IMR-90 (cell line): ENCODE measurements at regions not wholly inside any gene's neighbourhood (a gene's known extent, or its start where the extent isn't known, plus 50 kb on each side); places are given as distances from the start of the nearest gene placed in this dataset.

ENCODE experiments used
- ATAC-seq: fragments of 200-7000 bp; cut with Tn5 transposase; 2 replicates; pipeline ENCODE4 v1.9.1; 2020; ENCODE audit warnings: low read depth, mild to moderate bottlenecking, moderate library complexity
- BruUV-seq: library from RNA; stranded (reverse); fragments of 400-500 nt; replicated peaks from 2 replicates; lab custom pipeline; 2021; lab: Mats Ljungman, UMichigan
- CTCF ChIA-PET: fragments of 300-600 bp; formaldehyde crosslinking; extraction: SDS; loops from one replicate; lab custom pipeline; 2021; ENCODE audit warnings: antibody characterized with exemption; lab: Yijun Ruan, JAX
- POLR2A ChIA-PET: fragments of 300-600 bp; sonication (Branson Sonifier 250); formaldehyde crosslinking; loops from one replicate; lab custom pipeline; 2022; ENCODE audit warnings: antibody characterized with exemption; ENCODE audit not compliant: unreplicated experiment; lab: Charles Lee
- DNase-seq: peaks from one replicate; pipeline ENCODE4 v3.0.0; 2013
- H2AFZ ChIP-seq: replicated peaks from 2 replicates; pipeline ENCODE3; 2013; ENCODE audit warnings: low read length, mild to moderate bottlenecking; ENCODE audit not compliant: poor library complexity
- H2AK5ac ChIP-seq: 2 replicates; pipeline ENCODE4 v1.6.1; 2013; ENCODE audit warnings: low read depth, low read length, inconsistent platforms
- H2AK9ac ChIP-seq: replicated peaks from 2 replicates; pipeline ENCODE3; 2013; ENCODE audit warnings: mild to moderate bottlenecking, low read depth, low read length, moderate library complexity; ENCODE audit not compliant: poor library complexity
- H2BK120ac ChIP-seq: 2 replicates; pipeline ENCODE4 v1.6.1; 2013; ENCODE audit warnings: low read depth, low read length, inconsistent platforms
- H2BK15ac ChIP-seq: 3 replicates; pipeline ENCODE4 v1.6.1; 2013; ENCODE audit warnings: low read depth, low read length, inconsistent platforms
- H2BK20ac ChIP-seq: 2 replicates; pipeline ENCODE4 v1.6.1; 2013; ENCODE audit warnings: low read depth, mild to moderate bottlenecking, inconsistent platforms, low read length, moderate library complexity
- H2BK5ac ChIP-seq: 2 replicates; pipeline ENCODE4 v1.6.1; 2013; ENCODE audit warnings: mild to moderate bottlenecking, low read depth, low read length, inconsistent platforms; ENCODE audit not compliant: poor library complexity, severe bottlenecking
- H3K14ac ChIP-seq: replicated peaks from 2 replicates; pipeline ENCODE4 v1.6.1; 2013; ENCODE audit warnings: low read depth, low read length, inconsistent platforms
- H3K18ac ChIP-seq: 2 replicates; pipeline ENCODE4 v1.6.1; 2013; ENCODE audit warnings: low read depth, low read length, control low read depth
- H3K23ac ChIP-seq: 2 replicates; pipeline ENCODE4 v1.6.1; 2013; ENCODE audit warnings: low read depth, low read length, inconsistent platforms
- H3K27ac ChIP-seq: 2 replicates; pipeline ENCODE4 v1.5.1; 2013; ENCODE audit warnings: mild to moderate bottlenecking, control low read depth, low read length; ENCODE audit not compliant: insufficient read depth
- H3K27me3 ChIP-seq: 2 replicates; pipeline ENCODE4 v1.6.1; 2013; ENCODE audit warnings: low read length; ENCODE audit not compliant: control insufficient read depth, insufficient read depth
- H3K36me3 ChIP-seq: 2 replicates; pipeline ENCODE4 v1.6.1; 2013; ENCODE audit warnings: low read length, mixed read lengths; ENCODE audit not compliant: control insufficient read depth, insufficient read depth
- H3K4ac ChIP-seq: 2 replicates; pipeline ENCODE4 v1.6.1; 2013; ENCODE audit warnings: low read depth, low read length, inconsistent platforms
- H3K4me1 ChIP-seq: 2 replicates; pipeline ENCODE4 v1.6.1; 2013; ENCODE audit warnings: low read length, mixed read lengths; ENCODE audit not compliant: control insufficient read depth, insufficient read depth
- H3K4me2 ChIP-seq: 2 replicates; pipeline ENCODE4 v1.6.1; 2013; ENCODE audit warnings: low read depth, mild to moderate bottlenecking, control low read depth, low read length, moderate library complexity
- H3K4me3 ChIP-seq: 2 replicates; pipeline ENCODE4 v1.5.1; 2013; ENCODE audit warnings: low read depth, mild to moderate bottlenecking, control low read depth, low read length, moderate library complexity; ENCODE audit not compliant: insufficient read depth
- H3K56ac ChIP-seq: 2 replicates; pipeline ENCODE4 v1.6.1; 2013; ENCODE audit warnings: low read length, inconsistent platforms; ENCODE audit not compliant: insufficient read depth; ENCODE audit errors: extremely low read depth
- H3K79me1 ChIP-seq, 2 experiments: 2 replicates each; pipeline ENCODE4 v1.6.1; 2013; ENCODE audit warnings: low read length in 2 of 2, inconsistent platforms in 1 of 2, low read depth in 1 of 2
- H3K9ac ChIP-seq: 2 replicates; pipeline ENCODE4 v1.6.1; 2013; ENCODE audit warnings: low read depth, low read length, control low read depth
- H3K9me1 ChIP-seq: 2 replicates; pipeline ENCODE4 v1.6.1; 2013; ENCODE audit warnings: low read length, inconsistent platforms; ENCODE audit not compliant: insufficient read depth
- H3K9me3 ChIP-seq: 2 replicates; pipeline ENCODE4 v1.6.1; 2013; ENCODE audit warnings: low read length; ENCODE audit not compliant: control insufficient read depth, insufficient read depth
- H4K20me1 ChIP-seq: 2 replicates; pipeline ENCODE4 v1.6.1; 2013; ENCODE audit warnings: low read length, inconsistent platforms; ENCODE audit not compliant: insufficient read depth
- H4K5ac ChIP-seq: 2 replicates; pipeline ENCODE4 v1.6.1; 2013; ENCODE audit warnings: mild to moderate bottlenecking, low read depth, low read length, control low read depth
- H4K8ac ChIP-seq, 2 experiments: 2 replicates each; pipeline ENCODE4 v1.6.1; 2013; ENCODE audit warnings: low read depth in 2 of 2, low read length in 2 of 2, control low read depth in 1 of 2, inconsistent platforms in 1 of 2
- H4K91ac ChIP-seq: 2 replicates; pipeline ENCODE4 v1.6.1; 2013; ENCODE audit warnings: low read depth, low read length, inconsistent platforms; ENCODE audit not compliant: insufficient read depth
- BHLHE40 ChIP-seq: fragments of 150-350 bp; IDR thresholded peaks from 2 replicates; pipeline ENCODE4 v1.6.1; 2016; ENCODE audit warnings: mild to moderate bottlenecking, low read depth, low read length
- MAZ ChIP-seq: IDR thresholded peaks from 2 replicates; pipeline ENCODE4 v1.6.1; 2012; ENCODE audit warnings: low read depth, mild to moderate bottlenecking, low read length, improper control_type of control experiment, moderate library complexity, borderline replicate concordance
- RAD21 ChIP-seq: IDR thresholded peaks from 2 replicates; pipeline ENCODE4 v1.6.1; 2012; ENCODE audit warnings: low read length, improper control_type of control experiment
- WGBS, 2 experiments: methylation state at CpG; one replicate each; pipeline versions ENCODE4 v1.1.5 to v1.1.7; 2013; ENCODE audit warnings: missing lambda C conversion rate in 2 of 2; ENCODE audit not compliant: insufficient read length in 1 of 2; ENCODE audit errors: extremely low coverage in 2 of 2; 5-methylcytosine and 5-hydroxymethylcytosine counted together
- dilution Hi-C: fragments of 300-500 bp; cut with HindIII; formaldehyde crosslinking; loops from one replicate; pipeline ENCODE4 v1.14.3; 2018; ENCODE audit warnings: low sequenced_read_pairs; ENCODE audit not compliant: unreplicated experiment
- in situ Hi-C: fragments of 300-500 bp; cut with MboI; formaldehyde crosslinking; loops from 3 replicates; pipeline ENCODE4 v1.14.3; 2019; ENCODE audit warnings: low sequenced_read_pairs, inconsistent platforms, mixed read lengths
- intact Hi-C: fragments of 100-400 bp; cut with micrococcal nuclease; formaldehyde crosslinking; loops from 2 replicates; pipeline ENCODE4 v1.10.0; 2022
- TF ChIP-seq, protein P1 (sequence below): fragments of 150-350 bp; IDR thresholded peaks from 2 replicates; pipeline ENCODE4 v1.6.1; 2017; ENCODE audit warnings: mild to moderate bottlenecking, antibody characterized with exemption, low read length, low read depth

DNA sequence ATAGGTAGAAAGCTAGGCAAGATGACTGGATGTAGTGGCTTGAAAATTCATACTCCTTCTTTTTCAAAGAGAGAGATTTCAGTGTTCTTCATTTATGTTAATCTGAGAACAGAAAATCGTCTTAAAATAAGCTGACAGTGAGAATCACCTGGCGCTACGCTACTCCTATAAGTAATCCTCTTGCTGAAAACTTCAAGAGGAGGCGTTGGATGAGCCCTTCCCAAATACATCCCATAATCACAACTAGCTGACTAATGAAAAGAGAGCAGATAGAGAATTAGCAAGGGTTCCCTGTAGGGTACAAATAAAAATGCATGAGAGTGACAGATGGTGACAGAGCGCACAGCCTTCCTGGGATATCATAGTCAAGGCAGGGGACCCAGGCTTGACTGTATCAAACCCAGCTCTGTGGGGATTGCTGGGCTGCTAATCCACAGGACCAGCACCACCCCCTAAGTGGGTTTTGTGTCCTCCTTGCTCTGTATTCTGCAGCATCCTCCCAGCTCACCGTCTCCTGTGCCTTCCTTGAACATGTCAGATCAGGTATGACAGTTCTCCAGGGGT lies 280.2 kb downstream of the SP3 start:
- no TSS peak for BruUV-seq

More for the DNA sequence above, 280.2 kb downstream of the SP3 start:
- Histone ChIP-seq H4K91ac (no peak overlapping the region), H3K23ac (no peak overlapping the region), H2AFZ (no peak overlapping the region), H3K9me1 (no peaks in the 10 kb centered on the region), H4K5ac (no peak overlapping the region), H3K9me3 (peaks cover 6% of the 10 kb centered on the region; the same call in 1 of the 2 replicates), H3K4me1 (no peaks in the 10 kb centered on the region), H3K9ac (no peak overlapping the region), H2BK20ac (no peak overlapping the region), H3K56ac (no peak overlapping the region), H2BK15ac (no peak overlapping the region), H3K14ac (no peak overlapping the region), H3K79me1 (no peaks in the 10 kb centered on the region), H3K4me2 (no peak overlapping the region), H3K27ac (no peak overlapping the region), H2AK9ac (no peak overlapping the region), H3K18ac (no peak overlapping the region), H2BK120ac (no peak overlapping the region), H2BK5ac (no peak overlapping the region), H4K20me1 (no peaks in the 10 kb centered on the region), H3K4ac (no peak overlapping the region), H2AK5ac (no peak overlapping the region), H3K27me3 (peaks cover 5% of the 10 kb centered on the region; the same call in 1 of the 2 replicates), H3K36me3 (no peaks in the 10 kb centered on the region), H3K4me3 (no peak overlapping the region), H4K8ac (no peak overlapping the region)
- TF ChIP-seq RAD21, result no peak
- no peak for TF ChIP-seq MAZ
- TF ChIP-seq BHLHE40, result no peak
- TF ChIP-seq, protein P1, sequence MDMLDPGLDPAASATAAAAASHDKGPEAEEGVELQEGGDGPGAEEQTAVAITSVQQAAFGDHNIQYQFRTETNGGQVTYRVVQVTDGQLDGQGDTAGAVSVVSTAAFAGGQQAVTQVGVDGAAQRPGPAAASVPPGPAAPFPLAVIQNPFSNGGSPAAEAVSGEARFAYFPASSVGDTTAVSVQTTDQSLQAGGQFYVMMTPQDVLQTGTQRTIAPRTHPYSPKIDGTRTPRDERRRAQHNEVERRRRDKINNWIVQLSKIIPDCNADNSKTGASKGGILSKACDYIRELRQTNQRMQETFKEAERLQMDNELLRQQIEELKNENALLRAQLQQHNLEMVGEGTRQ, result no peak
- CTCF ChIA-PET, result no interaction called here
- no peak for ATAC-seq
- POLR2A ChIA-PET, result no interaction called here
- WGBS, 2 experiments, result 100% methylated on average over 1 of the region's 6 CpGs; no CpG with 5 or more reads in 1 of the 2 experiments
- no peak for DNase-seq
- dilution Hi-C loops (no loop called here), in situ Hi-C loops (no loop called here), intact Hi-C loops (no loop called here)
